22Rv1 (cell line): ENCODE measurements at regions not wholly inside any gene's neighbourhood (a gene's known extent, or its start where the extent isn't known, plus 50 kb on each side); places are given as distances from the start of the nearest gene placed in this dataset.

Experiments used
- ZFX ChIP-seq: fragments of 450-650 bp; IDR thresholded peaks from 2 replicates; pipeline ENCODE4 v1.6.1; 2017; ENCODE audit warnings: antibody characterized with exemption, borderline replicate concordance
- TF ChIP-seq, protein P1 (sequence below): fragments of 450-650 bp; IDR thresholded peaks from 2 replicates; pipeline ENCODE4 v1.5.1; 2017; ENCODE audit warnings: mild to moderate bottlenecking

DNA sequence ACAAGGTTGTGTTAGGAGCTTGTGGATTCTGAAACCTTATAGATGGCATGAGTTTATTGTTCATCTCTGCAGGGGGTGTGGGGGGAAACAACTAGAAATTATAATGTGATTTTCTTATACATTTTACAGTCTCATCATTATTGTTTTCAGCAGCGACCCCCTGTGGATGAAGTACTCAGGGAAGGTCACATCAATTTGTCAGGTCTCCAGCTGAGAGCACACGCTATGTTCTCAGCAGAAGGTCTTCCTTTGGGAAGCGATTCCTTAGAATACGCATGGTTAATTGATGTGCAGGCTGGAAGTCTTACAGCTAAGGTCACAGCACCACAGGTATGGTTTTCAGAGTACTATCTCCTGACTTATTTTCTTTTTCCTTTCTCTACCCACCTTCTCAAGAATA lies 72.2 kb downstream of the BLTP1 start:
- TF ChIP-seq, protein P1, sequence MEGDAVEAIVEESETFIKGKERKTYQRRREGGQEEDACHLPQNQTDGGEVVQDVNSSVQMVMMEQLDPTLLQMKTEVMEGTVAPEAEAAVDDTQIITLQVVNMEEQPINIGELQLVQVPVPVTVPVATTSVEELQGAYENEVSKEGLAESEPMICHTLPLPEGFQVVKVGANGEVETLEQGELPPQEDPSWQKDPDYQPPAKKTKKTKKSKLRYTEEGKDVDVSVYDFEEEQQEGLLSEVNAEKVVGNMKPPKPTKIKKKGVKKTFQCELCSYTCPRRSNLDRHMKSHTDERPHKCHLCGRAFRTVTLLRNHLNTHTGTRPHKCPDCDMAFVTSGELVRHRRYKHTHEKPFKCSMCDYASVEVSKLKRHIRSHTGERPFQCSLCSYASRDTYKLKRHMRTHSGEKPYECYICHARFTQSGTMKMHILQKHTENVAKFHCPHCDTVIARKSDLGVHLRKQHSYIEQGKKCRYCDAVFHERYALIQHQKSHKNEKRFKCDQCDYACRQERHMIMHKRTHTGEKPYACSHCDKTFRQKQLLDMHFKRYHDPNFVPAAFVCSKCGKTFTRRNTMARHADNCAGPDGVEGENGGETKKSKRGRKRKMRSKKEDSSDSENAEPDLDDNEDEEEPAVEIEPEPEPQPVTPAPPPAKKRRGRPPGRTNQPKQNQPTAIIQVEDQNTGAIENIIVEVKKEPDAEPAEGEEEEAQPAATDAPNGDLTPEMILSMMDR: peak; percentile 41
- TF ChIP-seq ZFX: no peak
